ENCODE measurements at regions not wholly inside any gene's neighbourhood (a gene's known extent, or its start where the extent isn't known, plus 50 kb on each side); places are given as distances from the start of the nearest gene placed in this dataset.

GRCh38 chr5:54363669-54364068, 53.3 kb upstream of the ARL15 start:
- no peak for TF ChIP-seq CTCF (IDR thresholded peaks at IDR 0.05; ENCODE audit: insufficient read depth, low read length, poor library complexity, severe bottlenecking)
- Histone ChIP-seq H3K4me3 (replicated peaks; ENCODE audit: low read depth, low read length) (no peak overlapping the region), H3K36me3 (ENCODE audit: control insufficient read depth, insufficient read depth, low read length) (no peaks in the 10 kb centered on the region), H3K27me3 (replicated peaks; ENCODE audit: control insufficient read depth, insufficient read depth, low read length) (no peaks in the 10 kb centered on the region)
- no peak for DNase-seq (ENCODE audit: extremely low read depth, insufficient read length)

- no peak for DNase-seq (ENCODE audit: extremely low read depth, insufficient read length)
These were observed 52.7 kb upstream of the ARL15 start for GRCh38 chr5:54362992-54363625.

GRCh38 chr5:54362434-54362833, 52.1 kb upstream of the ARL15 start:
- TF ChIP-seq CTCF (IDR thresholded peaks at IDR 0.05; ENCODE audit: insufficient read depth, low read length, poor library complexity, severe bottlenecking) = no peak
- Histone ChIP-seq H3K27me3 (replicated peaks; ENCODE audit: control insufficient read depth, insufficient read depth, low read length) (no peaks in the 10 kb centered on the region), H3K4me3 (replicated peaks; ENCODE audit: low read depth, low read length) (no peak overlapping the region), H3K36me3 (ENCODE audit: control insufficient read depth, insufficient read depth, low read length) (no peaks in the 10 kb centered on the region)
- DNase-seq (ENCODE audit: extremely low read depth, insufficient read length) = no peak

More at GRCh38 chr5:54362992-54363625, 52.7 kb upstream of the ARL15 start:
- H3K36me3 ChIP-seq (ENCODE audit: control insufficient read depth, insufficient read depth, low read length) = no peaks in the 10 kb centered on the region
- H3K4me3 ChIP-seq (replicated peaks; ENCODE audit: low read depth, low read length) = no peak overlapping the region
- H3K27me3 ChIP-seq (replicated peaks; ENCODE audit: control insufficient read depth, insufficient read depth, low read length) = no peaks in the 10 kb centered on the region
- TF ChIP-seq CTCF (IDR thresholded peaks at IDR 0.05; ENCODE audit: insufficient read depth, low read length, poor library complexity, severe bottlenecking) = no peak

GRCh38 chr5:54361691-54362411, 51.5 kb upstream of the ARL15 start:
- H3K4me3 ChIP-seq (replicated peaks; ENCODE audit: low read depth, low read length) = no peak overlapping the region
- H3K36me3 ChIP-seq (ENCODE audit: control insufficient read depth, insufficient read depth, low read length) = no peaks in the 10 kb centered on the region
- no peak for TF ChIP-seq CTCF (IDR thresholded peaks at IDR 0.05; ENCODE audit: insufficient read depth, low read length, poor library complexity, severe bottlenecking)
- DNase-seq (ENCODE audit: extremely low read depth, insufficient read length) = no peak
- no peaks in the 10 kb centered on the region for H3K27me3 ChIP-seq (replicated peaks; ENCODE audit: control insufficient read depth, insufficient read depth, low read length)

GRCh38 chr5:54360925-54361662, 50.7 kb upstream of the ARL15 start:
- H3K4me3 ChIP-seq (replicated peaks; ENCODE audit: low read depth, low read length) = no peak overlapping the region

More at GRCh38 chr5:54360925-54361662, 50.7 kb upstream of the ARL15 start:
- no peaks in the 10 kb centered on the region for H3K36me3 ChIP-seq (ENCODE audit: control insufficient read depth, insufficient read depth, low read length)
- H3K27me3 ChIP-seq (replicated peaks; ENCODE audit: control insufficient read depth, insufficient read depth, low read length) = no peaks in the 10 kb centered on the region
- no peak for DNase-seq (ENCODE audit: extremely low read depth, insufficient read length)
- TF ChIP-seq CTCF (IDR thresholded peaks at IDR 0.05; ENCODE audit: insufficient read depth, low read length, poor library complexity, severe bottlenecking) = no peak

All from GM06990 (cell line).